Esophagus muscularis mucosa (tissue), 4 donors: ENCODE measurements at regions not wholly inside any gene's neighbourhood (a gene's known extent, or its start where the extent isn't known, plus 50 kb on each side); places are given as distances from the start of the nearest gene placed in this dataset.
"Not testable (repeated sequence)": the region's sequence is repeated elsewhere in the genome, so short reads cannot be mapped to it uniquely, and the experiment has no call there.

ENCODE experiments used
- DNase-seq: peaks from one replicate; pipeline ENCODE4 v3.0.0-alpha.2; 2017; ENCODE audit errors: extremely low spot score
- H3K27ac ChIP-seq, 4 donors: fragments of 200-600 bp; sonication (generic); replicated peaks in 1 of 4; 1 replicate in 3 of 4; 2 replicates in 1 of 4; pipeline ENCODE4 v1.5.1; 2016 to 2019; ENCODE audit warnings: mild to moderate bottlenecking in 1 of 4
- H3K27me3 ChIP-seq, 4 donors: fragments of 200-600 bp; sonication (generic); one replicate each; pipeline versions ENCODE4 v1.5.1 to v1.6.0; 2016 to 2019
- H3K36me3 ChIP-seq, 4 donors: fragments of 200-600 bp; sonication (generic); one replicate each; pipeline ENCODE4 v1.5.1; 2016 to 2019
- H3K4me1 ChIP-seq, 4 donors: fragments of 200-600 bp; sonication (generic); one replicate each; pipeline ENCODE4 v1.5.1; 2016 to 2019
- H3K4me3 ChIP-seq, 4 donors: fragments of 200-600 bp; sonication (generic); 1 replicate in 2 of 4; 2 replicates in 2 of 4; pipeline ENCODE4 v1.5.1; 2016 to 2019; ENCODE audit warnings: mild to moderate bottlenecking in 4 of 4, moderate library complexity in 1 of 4
- H3K9me3 ChIP-seq, 4 donors: fragments of 200-600 bp; sonication (generic); 1 replicate in 3 of 4; 2 replicates in 1 of 4; pipeline ENCODE4 v1.5.1; 2016 to 2019
- EP300 ChIP-seq: sonication (generic); formaldehyde crosslinking; IDR thresholded peaks from one replicate; pipeline ENCODE4 v1.6.1; 2017; ENCODE audit warnings: antibody characterized with exemption
- POLR2A ChIP-seq: fragments of 450-650 bp; IDR thresholded peaks from one replicate; pipeline ENCODE4 v1.6.1; 2017; ENCODE audit warnings: antibody characterized with exemption, moderate library complexity, mild to moderate bottlenecking, low read depth
- POLR2AphosphoS5 ChIP-seq, 2 donors: sonication (generic); formaldehyde crosslinking; IDR thresholded peaks; one replicate each; pipeline ENCODE4 v1.6.1; 2017; ENCODE audit warnings: antibody characterized with exemption in 2 of 2
- WGBS: methylation state at CpG from one replicate; pipeline ENCODE4 v1.1.5; 2018; 5-methylcytosine and 5-hydroxymethylcytosine counted together
- intact Hi-C: fragments of 100-400 bp; cut with DNase I; formaldehyde crosslinking; loops from one replicate; pipeline ENCODE4 v1.15.1; 2023
- TF ChIP-seq, protein P1 (sequence below), 3 experiments: fragments of 200-600 bp in 2 of 3; fragments of 450-650 bp in 1 of 3; sonication (generic) in 2 of 3; IDR thresholded peaks; one replicate each; pipeline ENCODE4 v1.5.1; 2017 to 2019; ENCODE audit warnings: antibody characterized with exemption in 3 of 3, mild to moderate bottlenecking in 2 of 3, moderate library complexity in 1 of 3

DNA sequence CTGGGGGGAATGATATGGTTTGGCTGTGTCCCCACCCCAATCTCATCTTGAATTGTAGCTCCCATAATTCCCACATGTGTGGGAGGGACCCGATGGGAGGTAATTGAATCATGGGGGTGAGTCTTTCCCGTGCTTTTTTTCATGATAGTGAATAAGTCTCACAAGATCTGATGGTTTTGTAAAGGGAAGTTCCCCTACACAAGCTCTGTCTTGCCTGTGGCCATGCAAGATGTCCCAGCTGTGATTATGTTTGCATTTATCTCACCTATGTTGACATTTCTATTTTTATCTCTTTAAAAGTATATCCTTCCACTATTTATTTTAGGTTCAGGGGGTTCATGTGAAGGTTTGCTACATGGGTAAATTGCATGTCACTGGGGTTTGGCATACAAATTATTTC lies 323.9 kb upstream of the GLI3 start:
- DNase-seq = no peak
- no peaks in the 10 kb centered on the region for H3K4me1 ChIP-seq
- no peak for TF ChIP-seq POLR2A
- TF ChIP-seq, protein P1, sequence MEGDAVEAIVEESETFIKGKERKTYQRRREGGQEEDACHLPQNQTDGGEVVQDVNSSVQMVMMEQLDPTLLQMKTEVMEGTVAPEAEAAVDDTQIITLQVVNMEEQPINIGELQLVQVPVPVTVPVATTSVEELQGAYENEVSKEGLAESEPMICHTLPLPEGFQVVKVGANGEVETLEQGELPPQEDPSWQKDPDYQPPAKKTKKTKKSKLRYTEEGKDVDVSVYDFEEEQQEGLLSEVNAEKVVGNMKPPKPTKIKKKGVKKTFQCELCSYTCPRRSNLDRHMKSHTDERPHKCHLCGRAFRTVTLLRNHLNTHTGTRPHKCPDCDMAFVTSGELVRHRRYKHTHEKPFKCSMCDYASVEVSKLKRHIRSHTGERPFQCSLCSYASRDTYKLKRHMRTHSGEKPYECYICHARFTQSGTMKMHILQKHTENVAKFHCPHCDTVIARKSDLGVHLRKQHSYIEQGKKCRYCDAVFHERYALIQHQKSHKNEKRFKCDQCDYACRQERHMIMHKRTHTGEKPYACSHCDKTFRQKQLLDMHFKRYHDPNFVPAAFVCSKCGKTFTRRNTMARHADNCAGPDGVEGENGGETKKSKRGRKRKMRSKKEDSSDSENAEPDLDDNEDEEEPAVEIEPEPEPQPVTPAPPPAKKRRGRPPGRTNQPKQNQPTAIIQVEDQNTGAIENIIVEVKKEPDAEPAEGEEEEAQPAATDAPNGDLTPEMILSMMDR (IDR thresholded peaks at IDR 0.05) = no peak
- H3K9me3 ChIP-seq = no peaks in the 10 kb centered on the region
- 93% methylated on average over 2 of the region's 2 CpGs for WGBS
- H3K4me3 ChIP-seq = no peak overlapping the region
- H3K27ac ChIP-seq = no peak overlapping the region
- H3K36me3 ChIP-seq = no peaks in the 10 kb centered on the region
- no peaks in the 10 kb centered on the region for H3K27me3 ChIP-seq
- intact Hi-C loops = no loop called here

GRCh38 chr7:42554932-42555331 lies 317.9 kb upstream of the GLI3 start:
- H3K36me3 ChIP-seq, H3K4me3 ChIP-seq, H3K9me3 ChIP-seq, intact Hi-C loops, H3K27ac ChIP-seq, H3K4me1 ChIP-seq, DNase-seq, H3K27me3 ChIP-seq: not testable (repeated sequence)
- 88% methylated on average over 2 of the region's 2 CpGs for WGBS

GRCh38 chr7:42552227-42552626 lies 315.2 kb upstream of the GLI3 start:
- Histone ChIP-seq H3K9me3 (peaks cover 0 to 8% (median 7%) of the 10 kb centered on the region in 4 donors), H3K27ac (no peak overlapping the region), H3K27me3 (no peaks in the 10 kb centered on the region), H3K4me1 (no peaks in the 10 kb centered on the region), H3K36me3 (no peaks in the 10 kb centered on the region), H3K4me3 (no peak overlapping the region)
- DNase-seq = no peak
- TF ChIP-seq POLR2A (no peak), EP300 (no peak), POLR2AphosphoS5 (IDR thresholded peaks at IDR 0.05) (no peak)
- TF ChIP-seq, protein P1 (IDR thresholded peaks at IDR 0.05) = no peak
- intact Hi-C loops = no loop called here

DNA sequence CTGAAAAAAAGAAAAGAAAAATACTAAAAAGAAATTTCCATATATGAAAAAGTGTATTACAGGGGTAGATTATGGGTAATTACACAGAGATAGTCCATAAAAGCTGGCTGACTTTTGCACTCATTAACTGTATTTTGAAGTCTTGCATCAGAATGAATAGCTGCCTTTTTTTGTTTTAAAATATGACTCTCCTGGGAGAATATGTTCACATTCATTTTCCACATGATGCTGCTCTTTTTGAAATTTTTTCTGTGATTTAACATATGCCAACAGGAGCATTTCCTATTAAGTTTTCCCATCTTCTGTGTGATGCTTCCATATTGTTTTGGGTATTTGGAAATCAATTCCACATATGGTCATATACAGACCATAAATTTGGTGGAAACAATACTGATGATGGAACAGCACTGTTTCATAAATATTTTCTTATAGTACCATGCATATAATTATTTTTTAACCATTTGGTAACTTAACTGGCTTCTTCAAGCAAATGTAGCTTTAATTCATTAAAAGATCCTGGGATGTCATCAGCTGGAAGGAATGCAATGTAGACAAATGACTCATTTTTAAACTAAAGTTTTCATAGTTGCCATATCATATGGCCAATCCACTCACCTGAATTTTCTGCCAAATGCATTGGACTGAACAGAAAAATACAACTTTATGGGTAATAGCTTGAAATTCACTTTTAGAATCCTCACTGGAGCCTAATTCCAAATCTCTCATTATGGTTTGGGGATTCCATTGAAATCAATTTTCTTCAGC lies 313.9 kb upstream of the GLI3 start:
- H3K27ac ChIP-seq = no peak overlapping the region
- H3K4me1 ChIP-seq = no peaks in the 10 kb centered on the region
- intact Hi-C loops = no loop called here
- TF ChIP-seq POLR2AphosphoS5 (IDR thresholded peaks at IDR 0.05) = no peak
- TF ChIP-seq, protein P1 (IDR thresholded peaks at IDR 0.05) = no peak
- no peak for TF ChIP-seq POLR2A
- no peak for TF ChIP-seq EP300
- H3K36me3 ChIP-seq = no peaks in the 10 kb centered on the region
- peaks cover 0 to 8% (median 7%) of the 10 kb centered on the region in 4 donors for H3K9me3 ChIP-seq
- H3K4me3 ChIP-seq = no peak overlapping the region
- DNase-seq = no peak
- H3K27me3 ChIP-seq = no peaks in the 10 kb centered on the region

- Histone ChIP-seq H3K27ac (no peak overlapping the region), H3K36me3 (no peaks in the 10 kb centered on the region), H3K27me3 (no peaks in the 10 kb centered on the region), H3K4me3 (no peak overlapping the region), H3K9me3 (peaks cover 0 to 6% (median 1%) of the 10 kb centered on the region in 4 donors), H3K4me1 (no peaks in the 10 kb centered on the region)
- DNase-seq = no peak
- TF ChIP-seq POLR2AphosphoS5 (IDR thresholded peaks at IDR 0.05) (no peak), POLR2A (no peak), EP300 (no peak)
- TF ChIP-seq, protein P1 (IDR thresholded peaks at IDR 0.05) = no peak
- WGBS = 75% methylated on average over 3 of the region's 3 CpGs
- intact Hi-C loops = no loop called here
These were observed 313.0 kb upstream of the GLI3 start for GRCh38 chr7:42549866-42550485.
